ENCODE measurements at regions not wholly inside any gene's neighbourhood (a gene's known extent, or its start where the extent isn't known, plus 50 kb on each side); places are given as distances from the start of the nearest gene placed in this dataset.
"Not testable (repeated sequence)": the region's sequence is repeated elsewhere in the genome, so short reads cannot be mapped to it uniquely, and the experiment has no call there.

DNA sequence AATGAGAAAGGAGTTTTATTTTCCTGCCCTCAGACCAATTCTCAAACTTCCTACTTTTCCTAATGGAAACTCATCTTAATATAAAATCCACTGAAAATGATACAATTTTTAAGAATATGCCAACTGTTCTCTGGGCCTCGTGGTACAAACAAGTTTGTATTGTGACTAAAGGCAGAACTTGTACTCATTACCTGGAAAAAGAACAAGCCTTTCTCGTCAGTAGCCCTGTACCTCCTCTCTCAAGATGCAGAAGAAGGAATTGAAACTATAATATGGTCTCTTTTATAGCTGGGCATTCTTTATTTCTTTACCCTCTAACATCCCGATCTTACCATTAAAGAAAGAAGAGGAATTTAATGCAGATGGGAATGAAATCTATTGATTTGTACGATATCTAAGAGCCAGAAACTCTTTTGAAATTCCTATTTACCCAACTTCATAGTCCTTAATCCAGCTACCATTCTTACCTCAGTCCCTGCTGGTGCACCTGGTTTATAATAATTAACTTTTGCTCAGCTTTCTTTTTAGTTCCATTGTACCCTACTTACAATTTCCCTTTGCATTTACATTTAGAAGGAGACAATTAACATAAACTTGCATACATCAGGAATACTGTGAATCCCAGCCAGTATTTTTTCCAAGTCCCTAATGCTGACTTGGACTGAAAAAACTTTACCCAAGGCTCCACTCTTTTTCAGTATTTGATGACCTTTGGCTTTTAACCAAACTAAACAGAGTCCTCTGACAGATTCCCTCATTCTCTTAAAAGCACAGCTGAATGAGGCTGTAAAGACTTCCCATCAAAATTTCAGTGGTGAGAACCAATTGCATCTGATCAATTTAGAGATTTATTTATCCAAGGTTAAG is 1162.4 kb downstream of the BRINP3 start:
- POLR2A ChIA-PET: no interaction called here
- no peak for ATAC-seq

DNA sequence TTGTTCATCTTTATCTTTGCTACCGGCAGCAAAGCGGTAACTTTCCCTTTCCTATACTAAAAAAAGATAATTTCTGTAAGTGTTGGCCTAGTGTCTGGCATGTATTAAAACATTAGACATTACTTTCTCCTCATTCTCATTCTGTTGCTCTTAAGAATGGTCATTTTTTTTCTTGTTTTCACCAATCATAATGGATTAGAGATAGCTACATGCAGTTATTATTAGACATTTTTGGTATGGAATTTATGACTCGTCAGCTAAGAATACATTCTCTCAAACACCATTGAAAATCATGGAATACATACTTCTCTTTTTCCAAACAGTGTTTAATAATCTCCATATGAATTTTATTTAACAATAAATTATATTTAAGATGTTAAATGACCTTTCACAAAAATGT is 1154.6 kb downstream of the BRINP3 start:
- TF ChIP-seq EHMT2 (IDR thresholded peaks at IDR 0.05; ENCODE audit: low read depth) (no peak), FOSB (CRISPR knock-in tag; IDR thresholded peaks at IDR 0.05) (no peak), EHF (CRISPR knock-in tag; IDR thresholded peaks at IDR 0.05) (no peak), NPAS2 (CRISPR knock-in tag; IDR thresholded peaks at IDR 0.05; ENCODE audit: borderline replicate concordance) (no peak), PHF8 (IDR thresholded peaks at IDR 0.05; ENCODE audit: borderline replicate concordance, low read depth) (no peak), CHD4 (IDR thresholded peaks at IDR 0.05; ENCODE audit: borderline replicate concordance) (no peak)
- TF ChIP-seq, protein P1, sequence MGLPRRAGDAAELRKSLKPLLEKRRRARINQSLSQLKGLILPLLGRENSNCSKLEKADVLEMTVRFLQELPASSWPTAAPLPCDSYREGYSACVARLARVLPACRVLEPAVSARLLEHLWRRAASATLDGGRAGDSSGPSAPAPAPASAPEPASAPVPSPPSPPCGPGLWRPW (IDR thresholded peaks at IDR 0.05): no peak
- TF ChIP-seq, protein P2, sequence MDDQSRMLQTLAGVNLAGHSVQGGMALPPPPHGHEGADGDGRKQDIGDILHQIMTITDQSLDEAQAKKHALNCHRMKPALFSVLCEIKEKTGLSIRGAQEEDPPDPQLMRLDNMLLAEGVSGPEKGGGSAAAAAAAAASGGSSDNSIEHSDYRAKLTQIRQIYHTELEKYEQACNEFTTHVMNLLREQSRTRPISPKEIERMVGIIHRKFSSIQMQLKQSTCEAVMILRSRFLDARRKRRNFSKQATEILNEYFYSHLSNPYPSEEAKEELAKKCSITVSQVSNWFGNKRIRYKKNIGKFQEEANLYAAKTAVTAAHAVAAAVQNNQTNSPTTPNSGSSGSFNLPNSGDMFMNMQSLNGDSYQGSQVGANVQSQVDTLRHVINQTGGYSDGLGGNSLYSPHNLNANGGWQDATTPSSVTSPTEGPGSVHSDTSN (IDR thresholded peaks at IDR 0.05): no peak
- H3K9me3 ChIP-seq: no peaks in the 10 kb centered on the region
- H3K4me1 ChIP-seq: no peaks in the 10 kb centered on the region
- no peak overlapping the region for H3K4me2 ChIP-seq
- WGBS (ENCODE audit: missing lambda C conversion rate): 87% methylated on average over 3 of the region's 3 CpGs
- ATAC-seq (no peak), DNase-seq (ENCODE audit: low read depth in 1 of 2, low spot score in 1 of 2) (no peak), FAIRE-seq (no peak)
- CTCF ChIA-PET: no interaction called here
- no peak overlapping the region for H3K27ac ChIP-seq
- POLR2A ChIA-PET: no interaction called here
- H3K4me3 ChIP-seq: no peak overlapping the region

More for the DNA sequence above, 1162.4 kb downstream of the BRINP3 start:
- CTCF ChIA-PET: no interaction called here
- H3K4me3 ChIP-seq: no peak overlapping the region
- H3K4me1 ChIP-seq: no peaks in the 10 kb centered on the region
- DNase-seq (ENCODE audit: low read depth in 1 of 2, low spot score in 1 of 2) (no peak), FAIRE-seq (no peak)
- H3K9me3 ChIP-seq: no peaks in the 10 kb centered on the region
- H3K27ac ChIP-seq: no peak overlapping the region
- 66% methylated on average over 4 of the region's 4 CpGs for WGBS (ENCODE audit: missing lambda C conversion rate)
- TF ChIP-seq FOXS1 (CRISPR knock-in tag; IDR thresholded peaks at IDR 0.05): no peak
- no peak overlapping the region for H3K4me2 ChIP-seq

DNA sequence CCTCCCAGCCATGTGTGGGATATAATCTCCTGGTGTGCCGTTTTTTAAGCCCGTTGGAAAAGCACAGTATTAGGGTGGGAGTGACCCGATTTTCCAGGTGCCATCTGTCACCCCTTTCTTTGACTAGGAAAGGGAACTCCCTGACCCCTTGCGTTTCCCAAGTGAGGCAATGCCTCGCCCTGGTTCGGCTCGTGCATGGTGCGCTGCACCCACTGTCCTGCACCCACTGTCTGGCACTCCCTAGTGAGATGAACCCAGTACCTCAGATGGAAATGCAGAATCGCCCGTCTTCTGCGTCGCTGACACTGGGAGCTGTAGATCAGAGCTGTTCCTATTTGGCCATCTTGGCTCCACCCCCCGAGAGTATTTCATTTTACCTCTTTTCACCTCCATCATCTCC is 1146.6 kb downstream of the BRINP3 start:
- H3K4me2 ChIP-seq; FAIRE-seq; H3K4me1 ChIP-seq; H3K27ac ChIP-seq; H3K9me3 ChIP-seq; CTCF ChIA-PET; POLR2A ChIA-PET; DNase-seq (ENCODE audit: low read depth in 1 of 2, low spot score in 1 of 2); H3K4me3 ChIP-seq; ATAC-seq: not testable (repeated sequence)
- WGBS (ENCODE audit: missing lambda C conversion rate): 59% methylated on average over 13 of the region's 13 CpGs

DNA sequence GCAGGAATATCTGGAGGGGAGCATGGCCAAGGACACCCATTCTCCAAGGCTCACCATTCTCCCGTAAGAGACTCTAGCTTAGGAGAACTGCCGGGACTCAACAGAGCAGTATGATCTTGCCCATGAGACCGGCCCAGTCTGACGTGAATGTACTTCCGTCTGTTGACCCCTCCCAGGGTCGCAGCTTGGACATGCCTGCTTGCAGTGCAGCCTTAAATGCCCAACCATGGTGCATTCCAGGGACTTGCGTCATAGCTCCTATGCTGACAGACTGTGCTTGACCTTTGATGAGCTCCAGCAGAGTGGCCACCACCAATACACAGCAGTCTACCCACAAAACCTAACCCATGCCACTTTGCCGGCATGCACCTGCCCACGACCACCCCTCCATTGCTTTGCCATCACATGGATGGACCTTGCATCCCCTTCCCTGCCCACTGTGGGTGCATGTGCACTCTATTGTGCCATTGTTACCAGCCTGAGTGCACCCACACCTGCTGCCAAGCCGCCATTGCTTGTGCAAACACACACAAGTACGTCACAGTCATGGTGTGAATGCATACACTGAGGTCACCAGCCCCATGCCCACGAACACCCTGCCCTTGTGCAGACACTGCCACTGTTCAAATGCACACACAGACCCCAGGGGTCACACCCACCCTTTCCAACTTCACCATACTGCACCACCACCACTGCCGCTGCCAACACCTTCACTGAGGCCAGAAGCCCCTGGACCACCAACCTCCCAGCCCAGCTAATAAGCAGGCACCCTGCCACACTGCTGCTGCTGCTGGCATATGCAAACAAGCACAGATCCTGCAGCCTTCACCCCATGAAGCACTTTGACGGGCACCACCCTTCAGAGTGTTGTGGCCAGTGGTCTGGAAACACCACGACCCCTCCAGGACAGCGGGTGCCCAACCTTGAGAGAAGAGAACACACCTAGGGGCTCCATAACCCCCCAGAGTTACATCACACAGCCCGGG is 1141.3 kb downstream of the BRINP3 start:
- no peak for ATAC-seq
- Histone ChIP-seq H3K4me3 (no peak overlapping the region), H3K9me3 (no peaks in the 10 kb centered on the region), H3K4me1 (no peaks in the 10 kb centered on the region), H3K27ac (no peak overlapping the region), H3K4me2 (no peak overlapping the region)
- DNase-seq (ENCODE audit: low read depth in 1 of 2, low spot score in 1 of 2): no peak
- POLR2A ChIA-PET: no interaction called here
- FAIRE-seq: no peak
- 81% methylated on average over 15 of the region's 17 CpGs for WGBS (ENCODE audit: missing lambda C conversion rate)
- CTCF ChIA-PET: no interaction called here
- TF ChIP-seq, protein P3, sequence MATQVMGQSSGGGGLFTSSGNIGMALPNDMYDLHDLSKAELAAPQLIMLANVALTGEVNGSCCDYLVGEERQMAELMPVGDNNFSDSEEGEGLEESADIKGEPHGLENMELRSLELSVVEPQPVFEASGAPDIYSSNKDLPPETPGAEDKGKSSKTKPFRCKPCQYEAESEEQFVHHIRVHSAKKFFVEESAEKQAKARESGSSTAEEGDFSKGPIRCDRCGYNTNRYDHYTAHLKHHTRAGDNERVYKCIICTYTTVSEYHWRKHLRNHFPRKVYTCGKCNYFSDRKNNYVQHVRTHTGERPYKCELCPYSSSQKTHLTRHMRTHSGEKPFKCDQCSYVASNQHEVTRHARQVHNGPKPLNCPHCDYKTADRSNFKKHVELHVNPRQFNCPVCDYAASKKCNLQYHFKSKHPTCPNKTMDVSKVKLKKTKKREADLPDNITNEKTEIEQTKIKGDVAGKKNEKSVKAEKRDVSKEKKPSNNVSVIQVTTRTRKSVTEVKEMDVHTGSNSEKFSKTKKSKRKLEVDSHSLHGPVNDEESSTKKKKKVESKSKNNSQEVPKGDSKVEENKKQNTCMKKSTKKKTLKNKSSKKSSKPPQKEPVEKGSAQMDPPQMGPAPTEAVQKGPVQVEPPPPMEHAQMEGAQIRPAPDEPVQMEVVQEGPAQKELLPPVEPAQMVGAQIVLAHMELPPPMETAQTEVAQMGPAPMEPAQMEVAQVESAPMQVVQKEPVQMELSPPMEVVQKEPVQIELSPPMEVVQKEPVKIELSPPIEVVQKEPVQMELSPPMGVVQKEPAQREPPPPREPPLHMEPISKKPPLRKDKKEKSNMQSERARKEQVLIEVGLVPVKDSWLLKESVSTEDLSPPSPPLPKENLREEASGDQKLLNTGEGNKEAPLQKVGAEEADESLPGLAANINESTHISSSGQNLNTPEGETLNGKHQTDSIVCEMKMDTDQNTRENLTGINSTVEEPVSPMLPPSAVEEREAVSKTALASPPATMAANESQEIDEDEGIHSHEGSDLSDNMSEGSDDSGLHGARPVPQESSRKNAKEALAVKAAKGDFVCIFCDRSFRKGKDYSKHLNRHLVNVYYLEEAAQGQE (IDR thresholded peaks at IDR 0.05): no peak
- TF ChIP-seq SREBF2 (IDR thresholded peaks at IDR 0.05): no peak
- TF ChIP-seq, protein P4, sequence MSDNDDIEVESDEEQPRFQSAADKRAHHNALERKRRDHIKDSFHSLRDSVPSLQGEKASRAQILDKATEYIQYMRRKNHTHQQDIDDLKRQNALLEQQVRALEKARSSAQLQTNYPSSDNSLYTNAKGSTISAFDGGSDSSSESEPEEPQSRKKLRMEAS (IDR thresholded peaks at IDR 0.05): no peak
- TF ChIP-seq POLR2A (IDR thresholded peaks at IDR 0.05; ENCODE audit: low read length): no peak
- TF ChIP-seq, protein P5, sequence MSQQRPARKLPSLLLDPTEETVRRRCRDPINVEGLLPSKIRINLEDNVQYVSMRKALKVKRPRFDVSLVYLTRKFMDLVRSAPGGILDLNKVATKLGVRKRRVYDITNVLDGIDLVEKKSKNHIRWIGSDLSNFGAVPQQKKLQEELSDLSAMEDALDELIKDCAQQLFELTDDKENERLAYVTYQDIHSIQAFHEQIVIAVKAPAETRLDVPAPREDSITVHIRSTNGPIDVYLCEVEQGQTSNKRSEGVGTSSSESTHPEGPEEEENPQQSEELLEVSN (IDR thresholded peaks at IDR 0.05; ENCODE audit: borderline replicate concordance, low read depth): no peak
- TF ChIP-seq ESRRA (IDR thresholded peaks at IDR 0.05; ENCODE audit: borderline replicate concordance, low read length): no peak
- TF ChIP-seq BHLHE40 (IDR thresholded peaks at IDR 0.05; ENCODE audit: low read depth, low read length): no peak
- no peak for TF ChIP-seq CBX2 (IDR thresholded peaks at IDR 0.05; ENCODE audit: borderline replicate concordance, low read depth)
- TF ChIP-seq RCOR1 (IDR thresholded peaks at IDR 0.05; ENCODE audit: low read depth, low read length): no peak
- TF ChIP-seq CHD2 (IDR thresholded peaks at IDR 0.05; ENCODE audit: low read length, partially characterized antibody): no peak
- no peak for TF ChIP-seq TFCP2L1 (CRISPR knock-in tag; IDR thresholded peaks at IDR 0.05)
- no peak for TF ChIP-seq GATA3 (IDR thresholded peaks at IDR 0.05; ENCODE audit: borderline replicate concordance)
- TF ChIP-seq, protein P1 (IDR thresholded peaks at IDR 0.05): no peak
- TF ChIP-seq FOSL2 (IDR thresholded peaks at IDR 0.05): no peak
- TF ChIP-seq FOSL2 (CRISPR knock-in tag; IDR thresholded peaks at IDR 0.05): no peak

Data from A549 (cell line).